CD4-positive, alpha-beta T cell (primary cell): ENCODE measurements at regions not wholly inside any gene's neighbourhood (a gene's known extent, or its start where the extent isn't known, plus 50 kb on each side); places are given as distances from the start of the nearest gene placed in this dataset.

Experiments used
- ATAC-seq: fragments of 200-7000 bp; cut with Tn5 transposase; one replicate; pipeline ENCODE4 v1.10.0; 2022; ENCODE audit warnings: mild to moderate bottlenecking; ENCODE audit not compliant: poor library complexity
- CTCF ChIA-PET: fragments of 350-600 bp; sonication (Branson Sonifier 250); formaldehyde crosslinking; loops from one replicate; lab custom pipeline; 2021; ENCODE audit warnings: antibody characterized with exemption, inconsistent platforms; lab: Charles Lee
- POLR2A ChIA-PET: fragments of 350-600 bp; sonication (Branson Sonifier 250); formaldehyde crosslinking; loops from one replicate; lab custom pipeline; 2021; ENCODE audit warnings: antibody characterized with exemption, inconsistent platforms; lab: Charles Lee
- DNase-seq, 14 experiments: peaks; one replicate each; pipeline ENCODE4 v3.0.0-alpha.2; 2013 to 2020; ENCODE audit warnings: mixed read lengths in 2 of 14
- H3K27ac ChIP-seq, 2 donors: one replicate each; pipeline versions ENCODE4 v1.5.1 to v1.7.0; 2013; ENCODE audit warnings: low read length in 2 of 2, low read depth in 1 of 2, mild to moderate bottlenecking in 1 of 2
- H3K27me3 ChIP-seq, 2 experiments: 1 replicate in 1 of 2; 2 replicates in 1 of 2; pipeline versions ENCODE4 v1.6.1 to v1.7.0; 2013; ENCODE audit warnings: low read length in 2 of 2, control low read depth in 1 of 2, mild to moderate bottlenecking in 1 of 2, moderate library complexity in 1 of 2; ENCODE audit not compliant: insufficient read depth in 2 of 2, control insufficient read depth in 1 of 2
- H3K36me3 ChIP-seq: one replicate; pipeline ENCODE4 v1.6.1; 2013; ENCODE audit warnings: low read length, control low read depth; ENCODE audit not compliant: insufficient read depth
- H3K4me1 ChIP-seq: one replicate; pipeline ENCODE4 v1.6.1; 2013; ENCODE audit warnings: low read length, control low read depth; ENCODE audit not compliant: insufficient read depth
- H3K4me3 ChIP-seq: one replicate; pipeline ENCODE4 v1.5.1; 2013; ENCODE audit warnings: mild to moderate bottlenecking, low read length, moderate library complexity
- H3K9me3 ChIP-seq, 2 experiments: 1 replicate in 1 of 2; 2 replicates in 1 of 2; pipeline versions ENCODE4 v1.6.1 to v1.7.0; 2013; ENCODE audit warnings: low read length in 2 of 2, mild to moderate bottlenecking in 2 of 2, control low read depth in 1 of 2, moderate library complexity in 1 of 2; ENCODE audit not compliant: control insufficient read depth in 1 of 2, insufficient read depth in 1 of 2
- H3K27ac Mint-ChIP-seq: one replicate; pipeline ENCODE4 v1.8.0; 2020; ENCODE audit warnings: mixed read lengths
- H3K27me3 Mint-ChIP-seq: one replicate; pipeline ENCODE4 v1.8.0; 2021; ENCODE audit warnings: mixed read lengths
- H3K36me3 Mint-ChIP-seq: one replicate; pipeline ENCODE4 v1.8.0; 2021; ENCODE audit warnings: low read depth, mixed read lengths
- H3K4me1 Mint-ChIP-seq: one replicate; pipeline ENCODE4 v1.8.0; 2021; ENCODE audit warnings: low read depth, mixed read lengths
- H3K4me3 Mint-ChIP-seq: one replicate; pipeline ENCODE4 v1.8.0; 2020; ENCODE audit warnings: mild to moderate bottlenecking, mixed read lengths
- H3K9me3 Mint-ChIP-seq: one replicate; pipeline ENCODE4 v1.8.0; 2020; ENCODE audit warnings: mixed read lengths
- CTCF ChIP-seq: fragments of 200-600 bp; IDR thresholded peaks from one replicate; pipeline ENCODE4 v1.8.0; 2022; ENCODE audit warnings: antibody characterized with exemption, mild to moderate bottlenecking
- intact Hi-C, 2 experiments: fragments of 100-400 bp; cut with DNase I in 1 of 2; cut with micrococcal nuclease in 1 of 2; formaldehyde crosslinking; loops; one replicate each; pipeline versions ENCODE4 v1.15.1 to v1.9.0; 2023 to 2025; cut with DNase I, micrococcal nuclease

GRCh38 chr2:175687465-175687864 is 314.6 kb downstream of the LNPK start:
- Histone ChIP-seq H3K27me3 (peaks cover 8 to 10% of the 10 kb centered on the region in 2 experiments), H3K4me1 (no peaks in the 10 kb centered on the region), H3K9me3 (no peaks in the 10 kb centered on the region), H3K4me3 (no peak overlapping the region), H3K27ac (no peak overlapping the region), H3K36me3 (no peaks in the 10 kb centered on the region)
- H3K9me3 Mint-ChIP-seq = no peaks in the 10 kb centered on the region
- peaks cover 60% of the 10 kb centered on the region for H3K27me3 Mint-ChIP-seq
- H3K4me1 Mint-ChIP-seq = no peaks in the 10 kb centered on the region
- H3K4me3 Mint-ChIP-seq = no peak overlapping the region
- no peaks in the 10 kb centered on the region for H3K36me3 Mint-ChIP-seq
- ATAC-seq (no peak), DNase-seq (no peak)
- no peak for TF ChIP-seq CTCF
- intact Hi-C loops = no loop called here
- H3K27ac Mint-ChIP-seq = no peak overlapping the region
- ChIA-PET CTCF (interaction anchor here (1.3 kb wide), 1 partner anchor 410 kb away, joined by 4 read pairs; no protein-coding TSS in a partner anchor), POLR2A (no interaction called here)

- DNase-seq = no peak
- H3K27ac Mint-ChIP-seq = no peak overlapping the region
Observed at GRCh38 chr2:175686002-175686401, 316.1 kb downstream of the LNPK start.

GRCh38 chr2:175684466-175684865 is 317.6 kb downstream of the LNPK start:
- no peak overlapping the region for H3K4me3 ChIP-seq
- no peaks in the 10 kb centered on the region for H3K9me3 ChIP-seq
- Mint-ChIP-seq H3K27ac (no peak overlapping the region), H3K9me3 (no peaks in the 10 kb centered on the region), H3K4me1 (no peaks in the 10 kb centered on the region), H3K27me3 (peaks cover 59% of the 10 kb centered on the region), H3K36me3 (no peaks in the 10 kb centered on the region), H3K4me3 (no peak overlapping the region)
- H3K27ac ChIP-seq = no peak overlapping the region
- no peaks in the 10 kb centered on the region for H3K36me3 ChIP-seq
- ATAC-seq (no peak), DNase-seq (no peak)
- ChIA-PET CTCF (no interaction called here), POLR2A (no interaction called here)
- no peaks in the 10 kb centered on the region for H3K4me1 ChIP-seq
- intact Hi-C loops = no loop called here
- TF ChIP-seq CTCF = no peak
- peaks cover 5 to 8% of the 10 kb centered on the region in 2 experiments for H3K27me3 ChIP-seq

More at GRCh38 chr2:175686002-175686401, 316.1 kb downstream of the LNPK start:
- H3K27me3 Mint-ChIP-seq = peaks cover 65% of the 10 kb centered on the region
- H3K36me3 Mint-ChIP-seq = no peaks in the 10 kb centered on the region
- POLR2A ChIA-PET = no interaction called here
- TF ChIP-seq CTCF = no peak
- H3K4me1 ChIP-seq = no peaks in the 10 kb centered on the region
- ATAC-seq = no peak
- H3K4me1 Mint-ChIP-seq = no peaks in the 10 kb centered on the region
- no peaks in the 10 kb centered on the region for H3K36me3 ChIP-seq
- CTCF ChIA-PET = interaction anchor here (1.3 kb wide), 1 partner anchor 412 kb away, joined by 4 read pairs; no protein-coding TSS in a partner anchor
- no peaks in the 10 kb centered on the region for H3K9me3 ChIP-seq
- no peak overlapping the region for H3K4me3 Mint-ChIP-seq
- H3K4me3 ChIP-seq = no peak overlapping the region
- H3K27me3 ChIP-seq = peaks cover 9 to 10% of the 10 kb centered on the region in 2 experiments
- no peaks in the 10 kb centered on the region for H3K9me3 Mint-ChIP-seq
- no peak overlapping the region for H3K27ac ChIP-seq
- intact Hi-C loops = no loop called here
